ENCODE measurements at regions not wholly inside any gene's neighbourhood (a gene's known extent, or its start where the extent isn't known, plus 50 kb on each side); places are given as distances from the start of the nearest gene placed in this dataset.

DNA sequence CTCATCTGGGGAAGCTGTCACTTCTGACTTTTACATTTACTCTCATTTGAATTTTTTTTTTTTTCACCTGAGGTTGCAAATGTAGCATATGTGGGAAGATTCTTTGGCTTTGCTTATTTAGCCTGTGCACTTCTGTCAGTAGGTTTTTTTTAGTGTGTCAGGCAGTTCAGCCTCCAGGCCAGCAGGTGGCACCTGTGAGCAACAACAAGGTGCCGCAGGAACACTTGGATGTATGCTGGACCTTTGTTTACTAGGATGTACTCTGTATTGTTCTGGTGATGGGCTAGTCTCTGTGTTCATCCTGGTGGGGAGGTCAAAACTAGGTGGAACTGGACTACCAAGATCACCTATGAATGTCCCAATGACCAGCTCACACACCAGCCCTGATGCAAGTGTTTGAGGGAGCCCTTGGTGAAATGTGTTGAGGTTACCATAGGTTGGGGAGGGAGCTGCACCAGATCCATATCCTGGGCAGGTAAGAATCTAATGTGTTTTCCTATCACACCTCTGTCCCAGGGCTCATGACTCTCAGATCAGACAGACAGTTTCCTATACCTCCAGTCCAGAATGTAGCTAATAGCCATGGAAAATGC, 618.2 kb downstream of the BRINP3 start:
- TF ChIP-seq POLR2A (IDR thresholded peaks at IDR 0.05), result no peak
- TF ChIP-seq, protein P1, sequence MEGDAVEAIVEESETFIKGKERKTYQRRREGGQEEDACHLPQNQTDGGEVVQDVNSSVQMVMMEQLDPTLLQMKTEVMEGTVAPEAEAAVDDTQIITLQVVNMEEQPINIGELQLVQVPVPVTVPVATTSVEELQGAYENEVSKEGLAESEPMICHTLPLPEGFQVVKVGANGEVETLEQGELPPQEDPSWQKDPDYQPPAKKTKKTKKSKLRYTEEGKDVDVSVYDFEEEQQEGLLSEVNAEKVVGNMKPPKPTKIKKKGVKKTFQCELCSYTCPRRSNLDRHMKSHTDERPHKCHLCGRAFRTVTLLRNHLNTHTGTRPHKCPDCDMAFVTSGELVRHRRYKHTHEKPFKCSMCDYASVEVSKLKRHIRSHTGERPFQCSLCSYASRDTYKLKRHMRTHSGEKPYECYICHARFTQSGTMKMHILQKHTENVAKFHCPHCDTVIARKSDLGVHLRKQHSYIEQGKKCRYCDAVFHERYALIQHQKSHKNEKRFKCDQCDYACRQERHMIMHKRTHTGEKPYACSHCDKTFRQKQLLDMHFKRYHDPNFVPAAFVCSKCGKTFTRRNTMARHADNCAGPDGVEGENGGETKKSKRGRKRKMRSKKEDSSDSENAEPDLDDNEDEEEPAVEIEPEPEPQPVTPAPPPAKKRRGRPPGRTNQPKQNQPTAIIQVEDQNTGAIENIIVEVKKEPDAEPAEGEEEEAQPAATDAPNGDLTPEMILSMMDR (IDR thresholded peaks at IDR 0.05 in 8 of 11, conservative IDR thresholded peaks at IDR 0.05 in 3 of 11), result peak in 4 of 11 experiments; percentile 24 to 36 (median 30)
- no peak for TF ChIP-seq POLR2AphosphoS5 (IDR thresholded peaks at IDR 0.05)
